ENCODE measurements at regions not wholly inside any gene's neighbourhood (a gene's known extent, or its start where the extent isn't known, plus 50 kb on each side); places are given as distances from the start of the nearest gene placed in this dataset.

- WGBS, 2 donors = 45 to 51% methylated on average over 7 of the region's 7 CpGs
- no peak for TF ChIP-seq CTCF (IDR thresholded peaks at IDR 0.05)
- Histone ChIP-seq H3K27me3 (peaks cover 0 to 37% (median 12%) of the 10 kb centered on the region in 7 donors), H3K9me3 (peaks cover 0 to 26% (median 8%) of the 10 kb centered on the region in 11 donors), H3K4me3 (no peak overlapping the region), H3K36me3 (no peaks in the 10 kb centered on the region), H3K4me1 (no peaks in the 10 kb centered on the region), H3K27ac (no peak overlapping the region)
- DNase-seq = no peak
- no peak for ATAC-seq
- intact Hi-C loops (cut with DNase I) = no loop called here
Measured at GRCh38 chr19:29393915-29394460, 131.8 kb upstream of the VSTM2B start.

- intact Hi-C loops (cut with DNase I) = no loop called here
- WGBS, 2 donors = 47 to 51% methylated on average over 13 of the region's 13 CpGs
- H3K4me1 ChIP-seq = no peaks in the 10 kb centered on the region
- no peak for TF ChIP-seq CTCF (IDR thresholded peaks at IDR 0.05)
- ATAC-seq (no peak), DNase-seq (no peak)
- no peak overlapping the region for H3K4me3 ChIP-seq
- peaks cover 0 to 42% (median 12%) of the 10 kb centered on the region in 7 donors for H3K27me3 ChIP-seq
- no peak overlapping the region for H3K27ac ChIP-seq
- H3K9me3 ChIP-seq = peaks cover 0 to 22% (median 8%) of the 10 kb centered on the region in 11 donors
- H3K36me3 ChIP-seq = no peaks in the 10 kb centered on the region
Measured at GRCh38 chr19:29395111-29395733, 130.6 kb upstream of the VSTM2B start.

GRCh38 chr19:29395734-29396414, 129.9 kb upstream of the VSTM2B start:
- ATAC-seq (no peak), DNase-seq (no peak)
- H3K9me3 ChIP-seq = peaks cover 0 to 19% (median 8%) of the 10 kb centered on the region in 11 donors
- H3K4me3 ChIP-seq = no peak overlapping the region
- H3K4me1 ChIP-seq = no peaks in the 10 kb centered on the region
- peaks cover 0 to 49% (median 14%) of the 10 kb centered on the region in 7 donors for H3K27me3 ChIP-seq
- no peak overlapping the region for H3K27ac ChIP-seq
- no peak for TF ChIP-seq CTCF (IDR thresholded peaks at IDR 0.05)
- WGBS, 2 donors = 97 to 98% methylated on average over 4 of the region's 4 CpGs
- intact Hi-C loops (cut with DNase I) = no loop called here
- no peaks in the 10 kb centered on the region for H3K36me3 ChIP-seq

GRCh38 chr19:29396925-29397324, 128.9 kb upstream of the VSTM2B start:
- WGBS, 2 donors = 8 to 11% methylated on average over 2 of the region's 2 CpGs
- Histone ChIP-seq H3K9me3 (peaks cover 0 to 9% (median 3%) of the 10 kb centered on the region in 11 donors), H3K27ac (no peak overlapping the region), H3K4me1 (no peaks in the 10 kb centered on the region), H3K36me3 (no peaks in the 10 kb centered on the region), H3K27me3 (peaks cover 0 to 58% (median 14%) of the 10 kb centered on the region in 7 donors), H3K4me3 (no peak overlapping the region)
- intact Hi-C loops (cut with DNase I) = no loop called here
- no peak for TF ChIP-seq CTCF (IDR thresholded peaks at IDR 0.05)
- DNase-seq (no peak), ATAC-seq (no peak)
